Kidney glomerular epithelial cell (primary cell): ENCODE measurements at regions not wholly inside any gene's neighbourhood (a gene's known extent, or its start where the extent isn't known, plus 50 kb on each side); places are given as distances from the start of the nearest gene placed in this dataset.
"Not testable (repeated sequence)": the region's sequence is repeated elsewhere in the genome, so short reads cannot be mapped to it uniquely, and the experiment has no call there.

Experiments used
- DNase-seq: peaks from one replicate; lab custom pipeline; 2025; lab: John Stamatoyannopoulos, UW

DNA sequence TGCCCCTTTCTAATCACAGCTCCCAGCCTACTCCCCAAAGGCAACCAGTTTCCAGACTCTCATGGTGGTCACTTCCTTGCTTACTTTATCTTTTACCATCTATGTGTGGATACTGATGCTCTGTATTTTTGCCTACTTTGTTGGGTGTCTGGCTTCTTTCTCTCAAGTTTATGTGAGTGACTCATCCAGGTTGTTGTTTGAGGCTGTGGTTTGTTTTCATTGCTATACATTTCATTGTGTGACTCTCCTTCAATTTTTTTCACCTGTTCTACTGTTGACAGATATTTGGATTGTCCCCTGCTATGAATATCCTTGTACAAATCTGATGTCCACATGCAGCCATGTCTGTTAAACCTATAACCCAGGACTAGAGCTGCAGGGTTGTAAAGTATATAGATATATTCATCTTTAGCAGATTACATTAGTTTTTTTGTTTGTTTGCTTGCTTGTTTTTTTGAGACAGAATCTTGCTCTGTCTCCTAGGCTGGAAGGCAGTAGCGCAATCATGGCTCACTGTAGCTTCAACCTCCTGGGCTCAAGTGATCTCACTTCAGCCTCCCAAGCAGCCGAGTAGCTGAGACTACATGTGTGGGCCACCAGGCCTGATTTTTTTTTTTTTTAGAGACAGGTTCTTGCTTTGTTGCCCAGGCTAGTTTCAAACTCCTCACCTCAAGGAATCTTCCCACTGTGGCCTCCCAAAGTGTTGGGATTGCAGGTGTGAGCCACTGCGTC lies 72.9 kb upstream of the EEF1E1 start:
- peak; percentile 32 for DNase-seq

- no peak for DNase-seq
These were observed 72.2 kb upstream of the EEF1E1 start for GRCh38 chr6:8174571-8174970.

DNA sequence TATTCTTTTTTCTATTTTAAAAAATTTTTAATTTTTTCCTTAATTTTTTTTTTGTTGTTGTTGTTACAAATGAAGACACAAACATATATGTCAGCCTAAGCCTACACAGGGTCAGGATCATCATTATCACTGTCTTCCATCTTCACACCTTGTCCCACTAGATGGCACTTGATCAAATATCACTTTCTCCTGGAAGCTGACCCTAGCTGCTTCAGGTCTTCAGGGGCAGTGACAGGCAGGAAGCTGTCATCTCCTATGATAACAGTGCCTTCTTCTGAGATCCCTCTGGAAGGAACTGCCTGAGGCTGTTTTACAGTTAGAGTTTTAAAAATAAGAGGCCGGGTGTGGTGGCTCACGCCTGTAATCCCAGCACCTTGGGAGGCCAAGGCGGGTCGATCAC lies 70.2 kb upstream of the EEF1E1 start:
- no peak for DNase-seq

DNA sequence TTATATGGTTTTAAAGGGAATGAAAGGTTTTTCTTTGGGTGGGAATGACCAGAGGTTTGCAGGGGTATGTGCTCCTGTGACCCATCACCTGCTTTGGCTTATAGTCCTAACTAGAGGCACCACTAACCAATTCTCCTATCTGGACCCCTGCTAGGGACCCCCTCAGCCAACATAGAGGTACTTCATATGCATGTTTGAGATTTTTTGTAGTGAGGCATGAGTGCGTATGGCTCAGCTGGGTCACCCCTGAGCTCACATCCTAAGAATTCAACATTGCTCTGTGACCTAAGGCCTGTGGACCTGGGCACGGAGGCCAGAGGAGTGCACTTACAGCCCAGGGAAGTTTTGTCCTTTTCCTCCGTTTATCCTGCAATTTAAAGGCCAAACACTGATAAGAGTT lies 68.4 kb upstream of the EEF1E1 start:
- DNase-seq: no peak

DNA sequence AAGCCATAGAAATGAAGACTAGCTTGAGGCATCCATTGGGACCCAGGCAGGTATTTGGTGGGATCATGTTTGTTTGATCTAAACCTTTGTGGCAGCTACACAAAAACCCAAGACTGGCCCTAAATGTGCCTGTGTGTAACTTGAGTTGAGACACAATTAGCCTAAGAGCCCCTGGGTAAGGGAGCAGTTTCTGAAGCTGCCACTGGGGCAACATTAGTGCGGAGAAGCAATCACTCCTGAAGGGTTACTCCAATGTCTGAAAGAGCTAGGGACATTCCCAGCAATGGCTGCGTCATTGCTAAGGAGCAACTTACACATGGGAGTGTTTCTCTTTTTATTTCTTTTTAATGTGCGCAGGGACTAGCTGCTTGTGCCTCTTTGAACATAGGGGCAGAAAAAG lies 67.9 kb upstream of the EEF1E1 start:
- DNase-seq: no peak

DNA sequence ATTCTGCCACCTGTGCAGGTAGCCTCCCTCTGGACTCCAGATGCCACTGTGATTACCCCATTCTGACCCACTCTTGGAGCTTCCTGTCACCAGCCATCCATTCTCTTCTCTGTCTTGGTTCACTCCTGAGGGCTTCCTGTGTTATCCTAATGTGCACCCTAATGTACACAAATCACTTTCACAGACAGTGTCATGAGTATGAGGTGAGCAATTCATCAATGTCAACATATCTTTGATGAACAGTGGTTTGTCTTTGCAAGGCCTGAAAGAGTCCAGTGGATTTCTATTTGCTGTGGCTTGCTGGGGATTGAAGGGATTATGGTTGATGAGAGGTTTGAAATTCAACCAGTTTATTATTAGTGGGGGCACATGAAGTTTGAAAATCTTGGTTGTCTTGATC lies 63.8 kb upstream of the EEF1E1 start:
- no peak for DNase-seq

- not testable (repeated sequence) for DNase-seq
These were observed 62.7 kb upstream of the EEF1E1 start for GRCh38 chr6:8165008-8165407.

DNA sequence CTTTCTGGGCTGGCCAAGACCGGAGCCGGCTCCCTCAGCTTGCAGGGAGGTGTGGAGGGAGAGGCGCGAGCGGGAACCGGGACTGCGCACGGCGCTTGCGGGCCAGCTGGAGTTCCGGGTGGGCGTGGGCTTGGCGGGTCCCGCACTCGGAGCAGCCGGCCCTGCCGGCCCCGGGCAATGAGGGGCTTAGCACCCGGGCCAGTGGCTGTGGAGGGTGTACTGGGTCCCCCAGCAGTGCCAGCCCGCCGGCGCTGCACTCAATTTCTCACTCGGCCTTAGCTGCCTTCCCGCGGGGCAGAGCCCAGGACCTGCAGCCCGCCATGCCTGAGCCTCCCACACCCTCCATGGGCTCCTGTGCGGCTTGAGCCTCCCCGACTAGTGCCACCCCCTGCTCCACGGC lies 61.9 kb upstream of the EEF1E1 start:
- not testable (repeated sequence) for DNase-seq

DNA sequence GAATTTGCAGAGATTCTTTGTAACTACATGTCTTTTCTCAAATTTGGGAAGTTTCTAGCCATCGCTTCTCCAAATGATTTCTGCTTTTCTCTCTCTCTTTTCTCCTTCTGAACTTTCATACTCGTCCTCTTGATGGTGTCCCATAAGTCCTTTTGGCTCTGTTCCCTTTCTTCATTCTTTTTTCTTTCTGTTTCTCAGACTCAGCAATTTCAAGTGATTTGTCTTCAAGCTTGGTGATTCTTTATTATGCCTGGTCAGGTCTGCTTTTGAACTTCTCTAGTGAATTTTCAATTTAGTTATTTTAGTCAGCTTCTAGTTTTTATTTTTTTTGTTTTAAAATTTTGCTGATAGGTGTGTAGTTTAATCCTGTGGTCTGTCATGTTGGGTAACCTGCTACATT lies 57.6 kb upstream of the EEF1E1 start:
- DNase-seq: no peak

DNA sequence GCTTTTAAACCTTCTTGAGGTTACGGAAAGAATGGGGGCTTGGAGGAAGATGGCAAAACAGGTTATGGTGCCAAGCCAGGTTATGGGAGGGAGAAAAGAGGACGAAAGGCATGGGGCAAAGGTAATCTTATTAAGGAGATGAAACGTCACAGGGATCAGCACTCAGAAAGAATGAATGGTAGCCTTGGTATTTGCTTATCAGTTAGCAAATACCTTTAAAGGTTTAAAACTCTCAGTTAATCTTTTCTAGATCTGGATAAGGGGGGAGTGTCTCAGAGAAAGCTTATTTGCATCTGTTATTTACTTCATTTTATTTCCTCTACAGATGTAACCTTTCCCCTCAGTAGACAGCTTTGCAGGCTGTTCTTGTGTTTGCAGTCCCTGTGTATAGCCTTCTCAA lies 55.5 kb upstream of the EEF1E1 start:
- no peak for DNase-seq

DNA sequence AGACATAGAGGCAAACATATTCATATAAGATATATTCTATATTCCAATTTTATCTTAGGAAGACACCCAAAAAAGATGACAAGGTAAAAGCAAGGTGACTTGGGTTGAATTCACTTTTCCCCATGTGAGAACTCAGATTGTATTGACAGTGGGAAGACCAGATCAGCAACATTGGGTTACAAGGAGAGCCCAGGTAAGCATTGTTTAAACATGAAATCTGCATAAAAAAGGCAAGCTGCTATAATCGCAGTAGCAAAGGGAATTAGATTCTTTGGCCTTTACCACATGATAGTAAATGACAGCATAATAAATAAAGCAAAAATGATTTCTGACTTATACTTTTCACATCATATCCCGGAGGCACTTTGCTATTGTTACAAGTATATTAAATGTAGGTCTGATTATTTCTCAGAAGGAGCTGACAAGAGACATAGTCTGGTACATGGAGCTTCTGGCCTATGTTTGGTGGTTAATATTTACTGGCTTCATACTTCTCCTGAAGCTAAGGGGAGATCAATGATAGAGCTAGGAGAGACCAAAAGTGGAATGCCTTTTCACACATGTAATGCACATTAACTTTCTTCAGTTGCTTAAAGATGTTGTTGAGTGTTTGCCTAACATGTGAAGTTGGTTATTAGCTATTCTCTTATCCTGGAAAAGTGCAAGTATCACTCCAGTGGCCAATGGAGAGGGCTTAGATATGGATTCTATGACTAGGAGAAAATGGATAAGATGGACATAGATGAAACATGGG lies 53.1 kb upstream of the EEF1E1 start:
- no peak for DNase-seq
